ENCODE measurements at regions not wholly inside any gene's neighbourhood (a gene's known extent, or its start where the extent isn't known, plus 50 kb on each side); places are given as distances from the start of the nearest gene placed in this dataset.

- TF ChIP-seq CTCF (IDR thresholded peaks at IDR 0.05) (no peak), POLR2A (IDR thresholded peaks at IDR 0.05) (no peak)
These were observed 67.9 kb upstream of the RPL38 start for GRCh38 chr17:74135391-74136167.

All from body of pancreas (tissue), 4 donors.